Right lung (tissue), 2 donors: ENCODE measurements at regions not wholly inside any gene's neighbourhood (a gene's known extent, or its start where the extent isn't known, plus 50 kb on each side); places are given as distances from the start of the nearest gene placed in this dataset.
"Not testable (repeated sequence)": the region's sequence is repeated elsewhere in the genome, so short reads cannot be mapped to it uniquely, and the experiment has no call there.

Source experiments
- DNase-seq, 2 donors: peaks; one replicate each; pipeline ENCODE4 v3.0.0-alpha.2; 2013

DNA sequence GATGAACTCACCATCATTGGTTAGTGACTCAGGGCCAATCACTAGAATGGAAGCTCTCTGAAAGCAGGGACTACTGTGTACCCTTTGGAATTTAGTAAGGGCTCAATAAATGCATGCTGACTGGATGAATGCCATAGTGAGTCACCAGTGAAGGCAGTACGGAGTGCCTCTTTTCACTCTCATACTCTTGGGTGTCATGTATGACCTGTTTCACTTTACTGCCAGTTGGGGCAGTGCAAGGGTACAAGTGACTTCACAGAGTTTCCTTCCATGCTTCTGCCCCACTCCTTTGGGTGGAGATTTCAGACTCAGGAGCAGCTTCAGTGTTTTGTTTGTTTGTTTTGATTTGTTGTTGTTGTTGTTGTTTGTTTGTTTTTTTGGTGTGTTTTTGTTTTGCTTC is 57.7 kb downstream of the SOX3 start:
- no peak for DNase-seq

DNA sequence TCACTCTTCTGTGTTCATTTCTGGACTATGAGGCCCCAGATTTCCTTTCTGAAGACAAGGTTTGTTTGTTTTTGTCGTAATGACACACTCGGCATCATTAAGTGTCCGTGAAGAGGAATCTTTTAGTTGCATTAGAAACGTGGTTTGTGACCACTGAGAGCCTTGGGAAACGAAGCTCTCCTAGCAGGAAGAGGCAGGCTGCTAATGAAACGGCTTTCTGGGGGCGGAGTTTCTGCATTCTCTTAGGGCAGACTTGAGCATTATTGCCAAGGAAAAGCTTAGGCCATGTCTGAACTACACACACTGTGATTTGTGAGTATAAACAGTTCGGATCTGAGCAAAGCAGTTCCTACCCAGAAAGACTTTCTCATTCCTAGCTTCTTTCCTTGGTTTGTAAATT is 64.0 kb downstream of the SOX3 start:
- DNase-seq: peak in 1 of 2 donors; percentile 31

DNA sequence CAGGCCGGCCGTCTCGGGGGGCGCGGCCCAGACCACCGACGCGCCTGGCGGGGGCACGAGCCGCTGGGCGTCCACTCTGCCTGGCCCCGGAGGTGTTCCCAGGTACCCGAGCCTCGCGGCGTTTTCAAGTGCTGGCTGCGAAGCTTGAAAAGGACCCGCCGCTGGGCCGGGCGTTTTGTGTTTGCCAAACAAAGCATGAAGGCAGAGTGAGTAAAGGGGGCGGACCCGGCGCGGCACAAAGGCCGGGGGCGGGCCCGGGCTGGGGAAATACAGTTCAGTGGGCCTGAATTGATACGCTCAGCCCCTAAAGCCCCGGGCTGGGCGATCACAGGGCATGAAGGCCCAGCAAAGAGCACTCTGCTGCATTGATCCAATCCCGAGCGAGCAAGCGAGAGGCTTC is 65.4 kb downstream of the SOX3 start:
- peak in 1 of 2 donors; percentile 18 for DNase-seq

DNA sequence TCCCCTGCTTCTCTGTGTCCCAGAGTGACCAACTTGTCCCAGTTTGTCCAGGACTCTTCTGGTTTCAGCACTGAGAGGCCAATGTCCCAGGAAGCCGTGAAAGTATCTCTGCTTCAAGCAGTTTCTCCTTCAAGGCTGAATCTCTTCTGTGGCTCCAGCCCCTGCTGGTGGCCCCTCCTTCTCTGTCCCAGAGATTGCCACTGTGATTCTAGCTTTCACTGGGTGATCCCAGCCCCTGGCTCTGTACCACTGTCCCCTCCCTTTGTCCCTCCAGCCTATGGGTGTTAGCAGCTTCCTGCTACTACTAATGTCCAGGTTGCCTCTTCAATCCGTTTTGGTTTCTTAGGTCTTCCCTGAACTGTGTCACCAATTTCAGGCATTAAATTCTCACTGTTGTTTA is 70.5 kb downstream of the SOX3 start:
- no peak for DNase-seq

DNA sequence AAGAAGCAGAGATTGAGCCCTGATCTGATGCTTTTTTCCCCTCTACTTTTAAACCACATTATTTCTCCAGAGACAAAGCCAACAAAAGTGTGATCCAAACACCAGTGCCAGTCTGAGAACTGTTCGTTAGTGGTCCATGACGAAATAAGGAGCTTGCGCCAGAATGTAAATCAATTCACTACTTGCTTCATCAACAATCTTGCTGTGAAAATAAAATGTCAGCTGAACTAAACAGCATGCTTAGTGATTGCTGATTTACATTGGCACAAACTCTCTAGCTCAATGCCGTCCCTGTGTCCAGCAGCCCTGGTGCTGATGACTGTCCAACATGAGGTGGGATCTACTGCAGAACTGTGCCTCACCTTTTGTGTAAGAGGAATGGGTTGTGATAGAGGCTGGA is 71.3 kb downstream of the SOX3 start:
- peak in 1 of 2 donors; percentile 36 for DNase-seq

DNA sequence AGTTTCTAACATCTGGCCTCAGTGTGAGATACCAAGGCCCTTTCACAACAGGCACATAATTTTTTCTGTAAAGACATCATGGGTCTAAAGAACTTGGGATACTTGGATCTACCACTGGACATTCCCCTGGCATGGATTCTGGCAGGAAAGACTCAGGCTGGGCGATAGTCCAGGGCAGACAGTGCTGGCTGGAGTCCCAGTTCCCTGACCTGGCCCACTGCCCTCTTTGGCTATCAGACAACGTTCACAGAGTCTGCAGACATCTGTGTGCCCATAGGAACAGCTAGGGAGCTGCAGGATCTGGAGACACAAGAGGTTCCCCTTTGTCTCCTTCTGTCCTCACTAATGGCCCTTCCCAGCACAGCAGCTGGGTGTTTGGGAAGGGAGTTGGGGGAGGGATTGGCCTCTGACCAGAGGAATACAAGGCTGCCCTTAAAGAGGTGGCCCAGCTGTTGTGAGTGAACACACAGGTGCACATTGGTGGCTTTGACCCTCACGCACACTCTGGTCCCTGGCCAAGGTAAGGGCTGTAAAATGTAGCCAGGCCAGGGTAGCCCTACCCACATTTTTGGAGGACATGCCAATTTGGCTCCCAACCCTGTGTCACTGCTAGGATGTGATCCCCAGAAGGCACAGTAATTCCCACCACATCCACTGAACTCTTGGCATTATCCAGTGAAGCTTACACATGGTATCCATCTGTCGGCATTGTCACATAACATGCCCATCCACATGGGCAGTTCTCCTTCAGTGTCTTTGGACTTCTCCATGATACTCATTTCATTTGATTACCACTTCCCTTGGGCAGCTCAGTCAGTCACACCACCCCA is 72.3 kb downstream of the SOX3 start:
- peak; percentile 60 to 63 for DNase-seq

DNA sequence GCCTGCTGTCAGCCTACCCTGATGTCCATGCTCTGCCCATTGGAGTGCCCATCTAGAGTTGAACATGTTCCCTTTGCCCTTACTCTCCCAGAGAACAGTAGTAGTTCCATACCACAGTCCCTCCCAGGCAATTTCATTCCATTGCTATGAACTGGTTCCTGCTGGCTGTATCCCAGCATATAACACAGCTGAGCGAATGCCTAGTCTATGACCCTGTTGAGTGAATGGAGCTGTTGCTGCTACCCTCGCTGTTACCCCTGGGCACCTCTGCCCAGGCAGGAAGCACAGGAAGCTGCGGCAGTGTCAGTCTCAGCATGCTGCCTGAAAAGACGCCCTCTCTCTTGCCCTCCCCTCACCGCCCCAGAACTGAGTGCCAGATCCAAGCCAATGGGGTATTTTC is 73.3 kb downstream of the SOX3 start:
- no peak for DNase-seq

DNA sequence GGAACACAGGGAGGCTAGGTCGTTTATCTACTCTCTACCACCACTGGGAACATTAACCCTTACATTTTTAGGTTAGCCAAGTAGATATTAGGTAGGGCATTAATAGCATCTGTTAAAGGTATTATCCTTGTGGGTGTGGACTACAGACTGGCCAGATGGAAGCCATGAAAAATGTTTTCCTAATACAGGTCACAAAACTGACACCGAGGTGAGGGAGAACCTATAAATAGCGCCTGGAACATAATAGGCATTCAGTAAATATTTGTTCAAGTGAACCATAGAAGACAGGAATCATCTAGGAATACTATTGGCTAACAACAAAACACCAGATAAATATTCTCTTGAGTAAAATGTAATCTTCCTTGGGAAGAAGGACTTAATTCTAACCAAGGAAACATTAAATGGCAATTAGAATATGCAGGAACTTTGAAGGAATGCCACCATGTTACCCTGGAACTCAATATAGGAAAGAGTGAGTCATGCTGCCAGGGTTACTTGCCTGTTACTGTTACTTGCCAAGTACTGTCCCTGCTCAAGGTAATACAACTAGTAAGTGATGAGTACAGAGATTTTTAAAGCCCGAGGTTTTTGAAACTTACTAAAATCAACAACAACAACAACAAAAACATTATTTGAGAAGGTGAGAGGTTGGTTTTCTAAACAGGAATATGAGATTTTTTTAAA is 79.0 kb downstream of the SOX3 start:
- no peak for DNase-seq

DNA sequence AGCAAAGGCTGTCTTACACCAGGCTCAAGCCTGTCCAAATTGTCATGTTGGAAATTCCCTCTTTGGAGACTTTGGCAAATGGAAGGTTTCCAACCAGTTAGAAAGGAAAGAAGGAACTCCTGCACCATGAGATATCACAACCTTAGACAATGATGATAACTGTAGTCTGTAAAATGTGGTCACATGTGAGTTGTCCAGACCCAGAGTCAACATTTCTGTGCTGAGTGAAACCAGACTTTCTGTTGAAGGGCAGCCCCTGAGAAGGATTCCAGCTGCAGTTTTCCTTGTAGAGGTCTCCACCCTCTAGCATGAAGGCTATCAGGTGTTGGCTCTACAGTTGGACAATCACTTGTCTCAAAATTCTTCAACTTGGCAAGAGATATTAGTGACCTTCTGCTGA is 82.4 kb downstream of the SOX3 start:
- DNase-seq: no peak

DNA sequence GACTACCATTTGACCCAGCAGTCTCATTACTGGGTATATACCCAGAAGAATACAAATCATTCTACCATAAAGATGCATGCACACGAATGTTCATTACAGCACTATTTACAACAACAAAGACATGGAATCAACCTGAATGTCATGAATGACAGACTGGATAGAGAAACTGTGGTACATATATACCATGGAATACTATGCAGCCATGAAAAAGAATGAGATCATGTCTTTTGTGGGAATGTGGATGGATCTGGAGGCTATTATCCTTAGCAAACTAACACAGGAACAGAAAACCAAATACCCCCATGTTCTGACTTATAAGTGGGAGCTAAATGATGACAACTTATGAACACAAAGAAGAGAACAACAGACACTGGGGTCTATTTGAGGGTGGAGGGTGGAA is 102.7 kb downstream of the SOX3 start:
- DNase-seq: not testable (repeated sequence)

DNA sequence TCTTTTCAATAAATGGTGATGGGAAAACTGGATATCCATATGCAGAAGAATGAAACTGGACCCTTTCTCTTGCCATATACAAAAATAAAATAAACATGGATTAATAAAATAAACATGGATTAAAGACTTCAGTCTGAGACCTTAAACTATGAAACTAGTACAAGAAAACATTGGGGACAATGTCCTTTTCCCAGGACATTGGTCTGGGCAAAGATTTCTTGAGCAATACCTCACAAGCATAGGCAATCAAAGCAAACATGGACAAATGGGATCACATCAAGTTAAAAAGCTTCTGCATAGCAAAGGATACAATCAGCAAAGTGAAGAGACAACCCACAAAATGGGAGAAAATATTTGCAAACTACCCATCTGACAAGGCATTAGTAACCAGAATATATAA is 108.5 kb downstream of the SOX3 start:
- DNase-seq: not testable (repeated sequence)

DNA sequence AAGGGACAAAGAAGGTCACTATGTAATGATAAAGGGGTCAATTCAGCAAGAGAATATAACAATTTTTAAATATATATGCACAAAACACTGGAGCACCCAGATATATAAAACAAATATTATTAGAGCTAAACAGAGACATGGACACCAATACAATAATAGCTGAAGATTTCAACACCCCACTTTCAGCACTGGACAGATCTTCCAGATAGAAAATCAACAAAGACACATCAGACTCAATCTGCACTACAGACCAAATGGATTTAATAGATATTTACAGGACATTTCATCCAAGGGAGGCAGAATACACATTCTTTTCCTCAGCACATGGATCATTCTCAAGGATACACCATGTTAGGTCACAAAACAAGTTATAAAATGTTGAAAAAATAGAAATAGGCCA is 111.4 kb downstream of the SOX3 start:
- DNase-seq: no peak

DNA sequence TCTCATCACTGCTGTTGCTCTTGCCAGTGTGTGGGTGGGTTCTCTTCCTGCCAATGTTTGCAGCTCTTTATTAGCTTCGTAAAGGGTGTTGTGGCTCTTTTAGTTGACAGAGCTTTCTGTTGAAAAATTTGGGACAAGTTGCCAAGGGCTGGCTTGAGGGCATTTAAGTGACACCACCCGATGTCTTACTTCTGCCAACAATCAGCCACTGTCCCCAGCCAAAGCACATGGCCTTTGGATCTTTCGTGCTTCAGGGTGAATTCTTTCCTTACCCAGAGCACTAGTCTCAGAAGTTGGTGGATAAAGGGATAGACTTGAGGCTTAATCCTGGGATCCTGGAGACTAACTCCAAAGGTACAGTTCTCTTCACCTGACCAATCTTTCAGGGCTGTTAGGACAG is 113.6 kb downstream of the SOX3 start:
- DNase-seq: no peak

DNA sequence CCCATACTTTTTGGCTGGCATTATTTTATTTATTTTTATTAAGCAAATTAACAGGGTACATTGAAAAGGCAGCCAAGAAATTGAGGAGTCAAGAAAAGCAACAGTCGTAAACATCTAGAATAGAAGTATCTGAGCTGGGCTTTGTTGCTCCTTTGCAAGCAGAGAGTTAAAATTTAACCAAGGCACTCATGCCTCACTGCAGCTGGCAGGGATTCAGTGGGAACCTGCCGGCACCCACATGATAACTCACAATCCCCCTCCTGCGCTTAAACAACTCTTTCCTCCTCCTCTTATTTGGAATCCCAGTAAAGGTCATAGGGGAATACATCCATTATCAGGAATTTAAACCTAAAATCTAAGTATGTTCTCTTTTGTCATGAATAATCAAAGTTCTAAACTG is 115.5 kb downstream of the SOX3 start:
- DNase-seq: peak in 1 of 2 donors; percentile 1

DNA sequence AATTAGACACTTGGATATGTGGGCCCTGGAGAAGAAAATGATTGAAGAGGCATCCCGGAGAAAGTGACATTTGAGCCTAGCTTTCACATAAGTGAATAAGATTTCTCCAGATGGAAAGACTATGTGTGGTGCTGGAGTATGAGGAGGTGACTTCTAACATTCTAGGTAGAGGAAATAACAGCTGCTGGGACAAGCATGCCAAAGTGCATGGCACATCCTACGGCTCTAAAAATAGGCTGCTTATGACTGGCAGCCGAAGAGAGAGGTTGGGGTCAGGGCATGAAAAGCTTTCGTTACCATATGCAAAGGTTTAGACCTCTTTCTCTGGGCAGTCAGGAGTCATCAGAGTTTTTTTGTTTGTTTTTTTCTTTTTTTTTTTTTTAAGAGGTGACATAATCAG is 142.0 kb downstream of the SOX3 start:
- DNase-seq: no peak

DNA sequence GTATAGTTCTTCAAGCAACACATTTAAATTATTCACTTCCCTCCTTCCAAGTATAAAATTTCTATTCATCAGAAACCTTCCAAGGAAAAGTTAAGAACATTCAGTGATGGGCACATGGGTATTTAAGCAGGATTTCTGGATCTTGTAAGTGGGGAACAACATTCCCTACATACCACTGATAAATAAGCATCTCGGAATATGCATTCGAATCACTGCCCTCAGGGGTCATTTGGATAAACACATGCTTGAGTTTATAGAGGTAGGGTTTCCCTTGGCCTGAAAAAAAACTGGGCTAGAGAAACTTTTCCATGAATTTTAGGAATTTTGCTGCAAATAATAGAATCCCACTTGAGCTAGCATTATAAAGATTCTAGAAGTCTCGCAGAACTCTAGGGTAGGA is 143.9 kb downstream of the SOX3 start:
- no peak for DNase-seq

DNA sequence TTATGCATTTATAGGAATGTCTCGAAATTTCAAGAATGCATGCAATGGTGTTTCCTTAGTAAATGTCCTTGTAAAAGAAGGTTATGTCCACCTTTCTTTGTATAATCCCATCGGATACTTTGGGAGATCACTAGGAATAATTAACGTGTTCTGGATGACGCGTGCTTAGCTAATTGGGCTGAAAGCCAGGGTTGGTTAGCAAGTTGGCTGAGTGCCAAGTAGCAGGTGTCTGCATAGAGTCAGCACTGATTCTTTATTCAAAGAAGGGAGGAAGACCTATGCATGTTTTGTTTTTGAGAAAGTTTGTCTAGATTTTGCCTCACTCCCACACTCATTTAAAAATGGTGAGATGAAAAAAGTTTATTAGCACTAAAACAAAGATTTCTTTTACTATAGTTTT is 144.6 kb downstream of the SOX3 start:
- DNase-seq: no peak

DNA sequence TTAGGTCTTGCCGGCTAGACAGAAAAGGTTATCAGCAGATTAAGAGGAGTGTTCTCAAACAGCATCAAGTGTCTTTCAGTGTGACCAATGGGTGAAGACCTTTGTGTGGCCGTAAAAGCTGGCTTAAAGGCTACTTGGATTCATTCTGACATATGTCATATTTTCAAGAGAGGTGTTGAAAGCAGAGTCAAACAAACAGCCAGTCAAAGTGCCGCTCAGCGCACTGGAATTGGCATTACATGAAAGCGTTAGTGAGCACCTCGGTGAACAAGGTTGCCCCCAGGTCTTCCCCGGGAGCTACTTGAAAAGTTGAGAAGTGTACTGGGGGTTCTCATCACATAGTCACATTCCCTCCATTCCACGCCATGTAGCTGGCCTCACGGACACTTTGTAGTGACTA is 148.9 kb downstream of the SOX3 start:
- DNase-seq: peak; percentile 3 to 6

DNA sequence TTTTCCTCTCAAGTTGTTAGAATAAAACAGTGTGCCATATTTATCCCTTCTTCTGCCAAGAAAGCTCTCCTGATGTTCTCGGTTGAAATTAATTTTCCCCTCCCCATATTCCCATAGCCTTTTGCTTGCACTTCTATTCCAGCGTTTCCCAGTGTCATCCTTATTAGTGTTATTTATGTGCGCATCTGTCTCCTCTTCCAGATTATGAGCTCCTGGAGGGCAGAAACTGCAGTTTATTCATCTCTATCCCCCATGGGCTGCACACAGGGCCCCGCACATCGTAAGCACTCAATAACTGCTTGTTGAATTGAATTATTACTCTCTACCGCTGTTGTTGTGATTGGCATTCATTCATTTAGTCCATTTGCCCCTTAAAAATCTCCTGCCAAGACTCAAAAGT is 149.4 kb downstream of the SOX3 start:
- no peak for DNase-seq

DNA sequence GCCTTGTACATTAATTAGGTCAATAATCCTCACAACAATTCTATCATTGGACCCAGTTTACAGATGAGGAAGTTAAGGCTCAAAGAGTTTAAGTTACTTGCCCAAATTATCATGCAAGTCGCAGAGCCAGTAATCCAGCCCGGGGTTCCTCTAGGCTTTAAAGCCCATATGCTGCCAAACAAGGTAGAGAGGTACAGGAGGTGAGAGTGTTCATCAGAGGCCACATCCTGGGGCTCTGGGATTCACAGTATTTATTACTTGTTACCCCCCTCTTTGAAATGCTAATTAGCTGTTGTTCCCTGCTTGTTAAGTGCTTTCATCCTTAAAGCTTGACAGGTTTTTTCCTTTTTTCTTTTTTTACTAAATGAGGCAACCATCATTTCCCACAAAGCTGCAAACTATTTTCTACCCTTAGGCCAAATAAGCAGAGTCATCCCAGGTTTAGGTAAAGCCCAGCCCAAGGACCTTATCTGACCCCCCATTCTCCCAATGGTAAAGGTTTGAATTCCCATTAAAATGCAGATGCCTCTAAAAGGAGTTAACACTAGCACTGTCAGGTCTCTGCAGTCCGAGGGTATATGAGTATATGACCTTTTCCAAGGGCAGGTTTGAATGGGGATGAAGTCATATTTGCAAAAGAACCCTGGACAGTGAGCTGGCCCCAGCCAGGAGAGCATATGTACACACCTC is 150.3 kb downstream of the SOX3 start:
- DNase-seq: no peak

DNA sequence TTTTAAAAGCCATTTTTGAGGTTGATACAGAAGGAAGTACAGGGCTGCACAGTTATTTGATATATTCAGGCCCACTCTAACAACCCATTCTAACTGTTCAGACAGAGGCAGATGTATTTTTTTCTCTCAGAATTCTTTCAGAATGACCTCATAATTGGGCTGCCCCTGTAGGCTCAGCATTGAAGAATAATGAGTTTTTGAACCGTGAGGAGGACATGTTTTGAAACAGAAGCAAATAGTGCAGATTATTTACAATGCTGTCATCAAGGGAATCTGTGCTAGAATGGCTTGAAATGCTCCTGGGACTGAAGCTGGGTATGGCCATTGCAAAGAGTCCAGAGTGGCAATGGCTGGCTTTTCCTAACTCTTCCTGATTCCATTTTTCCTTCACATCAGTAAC is 158.1 kb downstream of the SOX3 start:
- no peak for DNase-seq

DNA sequence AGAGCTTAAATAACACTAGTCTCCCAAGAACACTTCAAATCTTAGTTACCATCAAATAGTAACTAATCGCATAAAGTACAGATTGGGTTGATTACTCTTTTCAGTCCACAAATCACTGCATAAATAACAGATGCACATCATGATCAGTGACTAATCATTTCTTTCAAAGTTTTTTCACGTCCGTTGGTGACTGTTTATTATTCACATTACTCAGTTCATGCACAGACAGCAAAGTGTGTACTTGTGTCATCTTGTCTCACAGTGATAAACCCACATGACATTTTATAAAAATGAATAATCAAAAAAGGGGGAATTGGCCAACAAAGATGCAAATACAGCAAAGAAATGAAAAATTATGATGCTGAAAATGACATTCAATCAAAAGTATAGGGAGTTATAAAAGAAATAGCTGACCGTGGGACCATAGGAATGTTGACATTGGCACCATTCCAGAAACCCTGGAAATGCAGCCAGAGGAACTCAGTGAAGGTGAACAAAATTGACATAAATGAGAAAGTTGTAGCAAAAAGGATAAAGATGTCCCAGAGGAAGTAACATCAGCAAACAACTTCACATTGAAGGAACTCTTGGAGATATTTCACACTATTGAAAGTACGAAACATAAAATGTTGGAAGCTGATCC is 161.5 kb downstream of the SOX3 start:
- no peak for DNase-seq

DNA sequence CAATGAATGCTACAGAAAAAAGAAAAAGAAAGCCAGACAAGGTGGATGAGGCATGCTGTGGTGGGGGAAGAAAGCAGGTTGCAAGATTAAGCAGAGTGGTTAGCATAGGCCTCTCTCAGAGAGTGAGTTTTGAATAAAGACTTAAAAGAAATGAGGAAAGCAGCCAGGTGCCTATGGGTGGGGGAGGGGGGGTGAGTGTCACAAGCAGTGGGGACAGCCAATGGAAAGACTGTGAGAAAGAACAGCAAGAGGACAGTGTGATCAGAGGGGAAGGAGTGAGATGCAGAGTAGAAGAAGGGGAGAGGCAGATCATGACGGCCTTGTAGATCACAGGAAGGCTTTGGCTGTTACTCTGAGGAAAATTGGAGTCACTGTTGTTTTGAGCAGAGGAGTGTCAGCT is 162.5 kb downstream of the SOX3 start:
- DNase-seq: no peak
